ENCODE measurements at regions not wholly inside any gene's neighbourhood (a gene's known extent, or its start where the extent isn't known, plus 50 kb on each side); places are given as distances from the start of the nearest gene placed in this dataset.
"Not testable (repeated sequence)": the region's sequence is repeated elsewhere in the genome, so short reads cannot be mapped to it uniquely, and the experiment has no call there.

GRCh38 chr13:83449668-83450395 lies 432.4 kb downstream of the SLITRK1 start:
- TF ChIP-seq CTCF (IDR thresholded peaks at IDR 0.05) (no peak), POLR2AphosphoS5 (IDR thresholded peaks at IDR 0.05) (no peak), POLR2A (IDR thresholded peaks at IDR 0.05) (no peak)
- no peak overlapping the region for H3K27ac ChIP-seq
- H3K9me3 ChIP-seq, result no peaks in the 10 kb centered on the region
- no peak overlapping the region for H3K4me3 ChIP-seq
- 37% methylated on average over 3 of the region's 3 CpGs for WGBS
- DNase-seq (ENCODE audit: low spot score), result no peak
- H3K27me3 ChIP-seq (replicated peaks; ENCODE audit: insufficient read depth), result no peaks in the 10 kb centered on the region
- H3K4me1 ChIP-seq (replicated peaks), result peaks cover 2% of the 10 kb centered on the region
- intact Hi-C loops (cut with DNase I), result no loop called here
- no peaks in the 10 kb centered on the region for H3K36me3 ChIP-seq

GRCh38 chr13:83440465-83440864 lies 441.8 kb downstream of the SLITRK1 start:
- H3K36me3 ChIP-seq, result no peaks in the 10 kb centered on the region
- no peak overlapping the region for H3K4me3 ChIP-seq
- no peak for TF ChIP-seq POLR2AphosphoS5 (IDR thresholded peaks at IDR 0.05)
- no peak for TF ChIP-seq CTCF (IDR thresholded peaks at IDR 0.05)
- H3K9me3 ChIP-seq, result no peaks in the 10 kb centered on the region
- intact Hi-C loops (cut with DNase I), result no loop called here
- no peak for DNase-seq (ENCODE audit: low spot score)
- no peaks in the 10 kb centered on the region for H3K4me1 ChIP-seq (replicated peaks)
- H3K27me3 ChIP-seq (replicated peaks; ENCODE audit: insufficient read depth), result no peaks in the 10 kb centered on the region
- no peak overlapping the region for H3K27ac ChIP-seq
- 92% methylated on average over 1 of the region's 1 CpG for WGBS

- H3K9me3 ChIP-seq; H3K4me1 ChIP-seq (replicated peaks); DNase-seq (ENCODE audit: low spot score); H3K27me3 ChIP-seq (replicated peaks; ENCODE audit: insufficient read depth); H3K27ac ChIP-seq; H3K4me3 ChIP-seq; H3K36me3 ChIP-seq; intact Hi-C loops (cut with DNase I): not testable (repeated sequence)
- WGBS, result 93% methylated on average over 12 of the region's 12 CpGs
Measured at GRCh38 chr13:83439464-83439863, 442.8 kb downstream of the SLITRK1 start.

GRCh38 chr13:83423861-83424260 lies 458.4 kb downstream of the SLITRK1 start:
- WGBS, result 75% methylated on average over 3 of the region's 3 CpGs
- H3K36me3 ChIP-seq, result no peaks in the 10 kb centered on the region
- DNase-seq (ENCODE audit: low spot score), result no peak

GRCh38 chr13:83423381-83423780 lies 458.9 kb downstream of the SLITRK1 start:
- no peaks in the 10 kb centered on the region for H3K36me3 ChIP-seq
- no peaks in the 10 kb centered on the region for H3K9me3 ChIP-seq
- no peak overlapping the region for H3K4me3 ChIP-seq
- H3K27ac ChIP-seq, result no peak overlapping the region
- no peaks in the 10 kb centered on the region for H3K4me1 ChIP-seq (replicated peaks)
- DNase-seq (ENCODE audit: low spot score), result no peak
- WGBS, result 86% methylated on average over 2 of the region's 2 CpGs
- no peak for TF ChIP-seq POLR2AphosphoS5 (IDR thresholded peaks at IDR 0.05)
- no peak for TF ChIP-seq CTCF (IDR thresholded peaks at IDR 0.05)
- TF ChIP-seq POLR2A (IDR thresholded peaks at IDR 0.05), result no peak
- intact Hi-C loops (cut with DNase I), result no loop called here
- H3K27me3 ChIP-seq (replicated peaks; ENCODE audit: insufficient read depth), result no peaks in the 10 kb centered on the region

More at GRCh38 chr13:83423861-83424260, 458.4 kb downstream of the SLITRK1 start:
- Histone ChIP-seq H3K9me3 (no peaks in the 10 kb centered on the region), H3K27me3 (replicated peaks; ENCODE audit: insufficient read depth) (no peaks in the 10 kb centered on the region), H3K4me1 (replicated peaks) (no peaks in the 10 kb centered on the region), H3K4me3 (no peak overlapping the region), H3K27ac (no peak overlapping the region)
- TF ChIP-seq POLR2A (IDR thresholded peaks at IDR 0.05), result no peak
- TF ChIP-seq CTCF (IDR thresholded peaks at IDR 0.05), result no peak
- TF ChIP-seq POLR2AphosphoS5 (IDR thresholded peaks at IDR 0.05), result no peak
- intact Hi-C loops (cut with DNase I), result no loop called here
